Trophoblast cell (in vitro differentiated cells and primary cell): ENCODE measurements at regions not wholly inside any gene's neighbourhood (a gene's known extent, or its start where the extent isn't known, plus 50 kb on each side); places are given as distances from the start of the nearest gene placed in this dataset.
A peak's percentile ranks its signal among the peaks of the same experiment; 100 is the strongest.

Experiments used
- DNase-seq, 2 donors: peaks; one replicate each; pipeline ENCODE4 v3.0.0-alpha.2; 2016
- H2AFZ ChIP-seq: 2 replicates; pipeline ENCODE4 v1.6.1; 2013; ENCODE audit warnings: low read length, moderate library complexity, mild to moderate bottlenecking; ENCODE audit not compliant: insufficient read depth, poor library complexity
- H2AK5ac ChIP-seq: 2 replicates; pipeline ENCODE4 v1.6.1; 2013; ENCODE audit warnings: mild to moderate bottlenecking, low read length
- H2BK120ac ChIP-seq: 2 replicates; pipeline ENCODE4 v1.6.1; 2013; ENCODE audit warnings: low read length, mild to moderate bottlenecking, moderate library complexity; ENCODE audit not compliant: insufficient read depth, poor library complexity
- H2BK12ac ChIP-seq: 2 replicates; pipeline ENCODE4 v1.6.1; 2013; ENCODE audit warnings: mild to moderate bottlenecking, low read length, moderate library complexity
- H2BK5ac ChIP-seq: 2 replicates; pipeline ENCODE4 v1.6.1; 2013; ENCODE audit warnings: low read length, low read depth, moderate library complexity, mild to moderate bottlenecking; ENCODE audit not compliant: poor library complexity
- H3K14ac ChIP-seq: 2 replicates; pipeline ENCODE4 v1.6.1; 2013; ENCODE audit warnings: mild to moderate bottlenecking, low read length
- H3K18ac ChIP-seq: 2 replicates; pipeline ENCODE4 v1.6.1; 2013; ENCODE audit warnings: mild to moderate bottlenecking, low read length
- H3K23ac ChIP-seq: 2 replicates; pipeline ENCODE4 v1.6.1; 2013; ENCODE audit warnings: low read length
- H3K27ac ChIP-seq: 2 replicates; pipeline ENCODE4 v1.5.1; 2013; ENCODE audit warnings: low read depth, mild to moderate bottlenecking, inconsistent platforms, low read length, moderate library complexity
- H3K27me3 ChIP-seq: 2 replicates; pipeline ENCODE4 v1.6.1; 2013; ENCODE audit warnings: inconsistent platforms, mild to moderate bottlenecking, low read length, moderate library complexity; ENCODE audit not compliant: insufficient read depth
- H3K36me3 ChIP-seq, 2 experiments: 1 replicate in 1 of 2; 2 replicates in 1 of 2; pipeline ENCODE4 v1.6.1; 2013; ENCODE audit warnings: low read length in 2 of 2, mild to moderate bottlenecking in 2 of 2, moderate library complexity in 1 of 2; ENCODE audit not compliant: insufficient read depth in 2 of 2, control insufficient read depth in 1 of 2
- H3K4ac ChIP-seq: 2 replicates; pipeline ENCODE4 v1.6.1; 2013; ENCODE audit warnings: low read depth, mild to moderate bottlenecking, low read length, moderate library complexity
- H3K4me1 ChIP-seq, 2 experiments: 1 replicate in 1 of 2; 2 replicates in 1 of 2; pipeline ENCODE4 v1.6.1; 2013; ENCODE audit warnings: low read length in 2 of 2, mild to moderate bottlenecking in 2 of 2, moderate library complexity in 1 of 2; ENCODE audit not compliant: insufficient read depth in 2 of 2, control insufficient read depth in 1 of 2
- H3K4me2 ChIP-seq: 2 replicates; pipeline ENCODE4 v1.6.1; 2013; ENCODE audit warnings: inconsistent platforms, mild to moderate bottlenecking, low read length, moderate library complexity
- H3K4me3 ChIP-seq: 2 replicates; pipeline ENCODE4 v1.5.1; 2013; ENCODE audit warnings: mild to moderate bottlenecking, low read depth, low read length, inconsistent platforms
- H3K79me1 ChIP-seq: one replicate; pipeline ENCODE4 v1.6.1; 2013; ENCODE audit warnings: low read length
- H3K79me2 ChIP-seq: 2 replicates; pipeline ENCODE4 v1.6.1; 2013; ENCODE audit warnings: low read length, mild to moderate bottlenecking; ENCODE audit not compliant: control insufficient read depth, insufficient read depth, poor library complexity
- H3K9ac ChIP-seq: 2 replicates; pipeline ENCODE4 v1.6.1; 2013; ENCODE audit warnings: mild to moderate bottlenecking, low read length
- H3K9me3 ChIP-seq: 2 replicates; pipeline ENCODE4 v1.6.1; 2013; ENCODE audit warnings: low read depth, mild to moderate bottlenecking, control low read depth, inconsistent platforms, low read length; ENCODE audit not compliant: insufficient read depth
- H4K12ac ChIP-seq: 2 replicates; pipeline ENCODE4 v1.6.1; 2013; ENCODE audit warnings: low read depth, mild to moderate bottlenecking, low read length, moderate library complexity
- H4K8ac ChIP-seq: 2 replicates; pipeline ENCODE4 v1.6.1; 2013; ENCODE audit warnings: low read depth, mild to moderate bottlenecking, low read length, moderate library complexity
- H4K91ac ChIP-seq: one replicate; pipeline ENCODE4 v1.6.1; 2013; ENCODE audit warnings: low read depth, mild to moderate bottlenecking, low read length, moderate library complexity
- WGBS: extraction: QIAGEN DNeasy Blood & Tissue Kit; methylation state at CpG from one replicate; pipeline ENCODE4 v1.1.7; 2013; ENCODE audit warnings: missing lambda C conversion rate; ENCODE audit not compliant: insufficient read length, insufficient coverage; ENCODE audit errors: extremely low coverage; 5-methylcytosine and 5-hydroxymethylcytosine counted together

- Histone ChIP-seq H4K91ac (no peak overlapping the region), H3K14ac (no peak overlapping the region), H4K12ac (no peak overlapping the region), H3K23ac (no peak overlapping the region), H3K36me3 (peaks cover 14 to 19% of the 10 kb centered on the region in 2 experiments), H3K79me2 (no peaks in the 10 kb centered on the region), H3K27ac (no peak overlapping the region), H2AFZ (no peak overlapping the region), H3K4me3 (no peak overlapping the region), H3K9me3 (no peaks in the 10 kb centered on the region), H3K27me3 (no peaks in the 10 kb centered on the region), H2BK120ac (no peak overlapping the region), H3K4me1 (no peaks in the 10 kb centered on the region), H3K4ac (no peak overlapping the region), H2BK5ac (no peak overlapping the region), H4K8ac (no peak overlapping the region), H3K4me2 (no peak overlapping the region), H3K9ac (no peak overlapping the region), H2BK12ac (no peak overlapping the region), H2AK5ac (no peak overlapping the region), H3K18ac (no peak overlapping the region), H3K79me1 (no peaks in the 10 kb centered on the region)
- no CpG with 5 or more reads among the region's 3 CpGs for WGBS
- DNase-seq: peak in 1 of 2 donors; percentile 38
Observed at GRCh38 chr9:110142253-110142652, 65.7 kb downstream of the C9orf152 start.

- Histone ChIP-seq H3K23ac (no peak overlapping the region), H2AFZ (no peak overlapping the region), H3K27ac (no peak overlapping the region), H3K4ac (no peak overlapping the region), H3K4me2 (no peak overlapping the region), H3K27me3 (no peaks in the 10 kb centered on the region), H2BK5ac (no peak overlapping the region), H2AK5ac (no peak overlapping the region), H3K4me3 (no peak overlapping the region), H3K4me1 (no peaks in the 10 kb centered on the region), H4K12ac (no peak overlapping the region), H3K18ac (no peak overlapping the region), H2BK120ac (no peak overlapping the region), H4K8ac (no peak overlapping the region), H2BK12ac (no peak overlapping the region), H3K9me3 (no peaks in the 10 kb centered on the region), H3K79me2 (no peaks in the 10 kb centered on the region), H3K9ac (no peak overlapping the region), H3K36me3 (peaks cover 6 to 11% of the 10 kb centered on the region in 2 experiments), H3K14ac (no peak overlapping the region), H4K91ac (no peak overlapping the region), H3K79me1 (no peaks in the 10 kb centered on the region)
- no CpG with 5 or more reads among the region's 3 CpGs for WGBS
- peak in 1 of 2 donors; percentile 40 for DNase-seq
Observed at GRCh38 chr9:110142868-110143481, 65.0 kb downstream of the C9orf152 start.

GRCh38 chr9:110143485-110143884 lies 64.5 kb downstream of the C9orf152 start:
- no peak overlapping the region for H2BK12ac ChIP-seq
- H3K4me3 ChIP-seq: no peak overlapping the region
- H3K4ac ChIP-seq: no peak overlapping the region
- H3K79me1 ChIP-seq: no peaks in the 10 kb centered on the region
- H2BK5ac ChIP-seq: no peak overlapping the region
- H4K8ac ChIP-seq: no peak overlapping the region
- no peak overlapping the region for H3K9ac ChIP-seq
- H2AK5ac ChIP-seq: no peak overlapping the region
- WGBS: no CpG with 5 or more reads among the region's 1 CpG
- no peak overlapping the region for H3K14ac ChIP-seq
- H3K27ac ChIP-seq: no peak overlapping the region
- no peaks in the 10 kb centered on the region for H3K79me2 ChIP-seq
- H3K4me1 ChIP-seq: no peaks in the 10 kb centered on the region
- no peak overlapping the region for H2AFZ ChIP-seq
- no peaks in the 10 kb centered on the region for H3K27me3 ChIP-seq
- DNase-seq: no peak
- H3K9me3 ChIP-seq: no peaks in the 10 kb centered on the region
- no peak overlapping the region for H3K4me2 ChIP-seq
- H3K18ac ChIP-seq: no peak overlapping the region
- no peak overlapping the region for H4K91ac ChIP-seq
- no peak overlapping the region for H2BK120ac ChIP-seq
- no peak overlapping the region for H3K23ac ChIP-seq
- peaks cover 2 to 6% of the 10 kb centered on the region in 2 experiments for H3K36me3 ChIP-seq
- no peak overlapping the region for H4K12ac ChIP-seq

GRCh38 chr9:110143950-110144545 lies 63.9 kb downstream of the C9orf152 start:
- H3K4me1 ChIP-seq: no peaks in the 10 kb centered on the region
- H3K27me3 ChIP-seq: no peaks in the 10 kb centered on the region
- no peak overlapping the region for H2AK5ac ChIP-seq
- no peak for DNase-seq
- H2AFZ ChIP-seq: no peak overlapping the region
- no peak overlapping the region for H4K12ac ChIP-seq
- no peak overlapping the region for H2BK120ac ChIP-seq
- no peak overlapping the region for H3K9ac ChIP-seq
- H3K36me3 ChIP-seq: peaks cover 2% of the 10 kb centered on the region in 2 experiments
- H4K8ac ChIP-seq: no peak overlapping the region
- no peak overlapping the region for H4K91ac ChIP-seq
- H3K14ac ChIP-seq: no peak overlapping the region
- H3K23ac ChIP-seq: no peak overlapping the region
- no peak overlapping the region for H3K4ac ChIP-seq
- no peak overlapping the region for H3K4me2 ChIP-seq
- no peaks in the 10 kb centered on the region for H3K79me2 ChIP-seq
- no peaks in the 10 kb centered on the region for H3K79me1 ChIP-seq
- no peaks in the 10 kb centered on the region for H3K9me3 ChIP-seq
- H2BK12ac ChIP-seq: no peak overlapping the region
- H2BK5ac ChIP-seq: no peak overlapping the region
- WGBS: no CpG with 5 or more reads among the region's 2 CpGs
- no peak overlapping the region for H3K18ac ChIP-seq
- H3K4me3 ChIP-seq: no peak overlapping the region
- no peak overlapping the region for H3K27ac ChIP-seq
